ENCODE measurements at regions not wholly inside any gene's neighbourhood (a gene's known extent, or its start where the extent isn't known, plus 50 kb on each side); places are given as distances from the start of the nearest gene placed in this dataset.
"Not testable (repeated sequence)": the region's sequence is repeated elsewhere in the genome, so short reads cannot be mapped to it uniquely, and the experiment has no call there.

DNA sequence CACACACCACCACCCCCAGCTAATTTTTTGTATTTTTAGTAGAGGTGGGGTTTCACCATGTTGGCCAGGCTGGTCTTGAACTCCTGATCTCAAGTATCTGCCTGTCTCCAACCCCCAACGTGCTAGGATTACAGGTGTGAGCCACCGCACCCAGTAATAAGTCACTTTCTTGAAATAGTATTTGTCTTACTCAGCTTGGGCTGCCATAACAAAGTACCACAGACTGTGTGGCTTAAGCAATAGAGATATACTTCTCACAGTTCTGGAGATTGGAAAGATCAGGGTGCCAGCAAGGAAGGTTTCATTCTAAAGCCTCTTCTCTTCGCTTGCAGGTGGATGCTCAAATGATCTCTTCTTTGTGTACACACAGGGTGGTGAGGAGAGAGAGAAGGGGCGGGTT, 99.8 kb downstream of the ARRDC3 start:
- DNase-seq = no peak

DNA sequence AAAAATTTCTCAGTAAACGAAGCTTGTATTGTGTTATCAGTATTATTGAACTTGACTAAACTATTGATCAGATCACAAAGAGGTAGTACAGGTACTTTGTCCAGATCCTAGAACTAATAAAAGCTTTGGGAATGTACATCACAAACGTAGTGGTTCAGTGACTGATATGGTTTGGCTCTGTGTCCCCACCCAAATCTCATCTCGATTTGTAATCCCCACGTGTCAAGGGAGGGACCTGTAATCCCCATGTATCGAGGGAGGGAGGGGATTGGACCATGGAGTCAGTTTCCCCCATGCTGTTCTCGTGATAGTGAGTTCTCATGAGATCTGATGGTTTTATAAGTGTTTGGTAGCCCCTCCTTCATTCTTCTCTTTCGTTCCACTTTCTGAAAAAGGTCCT, 100.9 kb downstream of the ARRDC3 start:
- DNase-seq = no peak

DNA sequence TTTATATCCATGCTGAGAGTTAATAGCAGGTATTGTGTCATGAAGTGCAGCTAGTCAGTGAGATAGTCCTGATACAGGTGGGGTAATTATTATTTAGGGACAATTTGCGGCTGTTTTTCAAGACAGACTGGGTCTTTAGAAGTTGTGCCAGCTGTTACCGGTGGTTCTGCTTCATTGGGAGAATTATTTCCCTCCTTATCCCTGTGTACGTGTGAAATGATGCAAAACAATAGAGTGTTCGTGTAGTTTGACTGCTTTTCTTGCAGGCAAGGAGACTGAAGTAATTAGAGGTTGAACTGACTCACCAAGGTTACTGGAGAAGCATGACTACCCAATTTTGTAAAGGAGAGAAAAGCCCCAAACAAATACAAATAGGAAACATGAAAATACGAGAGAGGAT, 101.7 kb downstream of the ARRDC3 start:
- no peak for DNase-seq

DNA sequence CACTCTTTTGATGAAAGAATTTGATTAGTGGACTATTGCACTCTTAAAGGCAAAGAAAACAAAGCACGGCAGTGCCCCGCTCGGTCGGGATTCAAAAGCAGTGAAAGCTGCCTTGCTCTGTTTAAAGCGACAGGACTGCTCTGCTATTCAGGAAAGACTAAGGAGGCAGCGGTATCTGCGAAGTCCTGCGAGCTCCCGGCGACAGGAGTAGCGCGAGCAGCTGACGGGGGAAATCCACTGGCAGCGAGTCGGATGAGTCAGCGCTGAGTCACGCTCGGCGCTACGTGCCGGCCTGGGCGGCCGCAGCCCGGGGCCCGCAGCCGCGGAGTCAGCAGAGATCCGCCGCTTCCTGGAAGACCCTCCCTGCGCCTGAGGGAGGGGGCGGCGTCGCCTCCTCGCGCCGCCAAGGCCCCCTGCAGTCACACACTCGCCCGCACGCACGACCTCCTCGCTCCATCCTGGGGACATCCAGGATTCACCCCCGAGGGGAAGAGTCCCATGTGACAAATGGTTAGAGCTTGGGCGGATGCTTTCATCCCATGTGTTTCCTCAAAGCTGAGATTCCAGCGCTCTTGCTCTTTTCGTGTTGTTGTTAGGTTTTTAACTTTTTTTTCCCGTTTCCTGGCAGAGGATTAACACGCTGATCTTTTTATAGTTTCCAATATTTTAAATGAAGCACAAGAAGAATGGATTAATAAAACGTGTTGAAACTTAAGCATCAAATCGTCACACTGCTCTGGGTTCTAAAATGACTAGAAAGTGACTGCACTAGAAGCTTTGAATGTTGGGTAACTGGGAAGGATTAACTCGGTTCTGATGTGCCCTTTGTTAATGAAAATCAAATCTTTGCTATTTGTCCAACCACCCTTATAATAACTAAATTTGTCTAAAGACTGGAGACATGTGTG, 102.5 kb downstream of the ARRDC3 start:
- peak; percentile 60 for DNase-seq

DNA sequence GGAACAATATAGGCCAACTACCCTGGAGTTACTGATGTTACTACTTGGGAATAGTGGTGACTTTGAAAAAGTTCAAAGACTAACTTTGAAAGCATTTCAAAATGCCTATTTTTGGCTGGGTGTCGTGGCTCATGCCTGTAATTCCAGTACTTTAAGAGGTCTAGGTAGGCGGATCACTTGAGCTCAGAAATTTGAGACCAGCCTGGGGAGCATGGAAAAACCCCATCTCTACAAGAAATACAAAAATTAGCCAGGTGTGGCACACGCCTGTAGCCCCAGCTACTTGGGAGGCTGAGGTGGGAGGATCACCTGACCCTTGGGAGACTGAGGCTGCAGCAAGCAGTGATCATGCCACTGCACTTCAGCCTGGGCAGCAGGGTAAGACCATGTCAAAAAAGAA, 105.3 kb downstream of the ARRDC3 start:
- no peak for DNase-seq

DNA sequence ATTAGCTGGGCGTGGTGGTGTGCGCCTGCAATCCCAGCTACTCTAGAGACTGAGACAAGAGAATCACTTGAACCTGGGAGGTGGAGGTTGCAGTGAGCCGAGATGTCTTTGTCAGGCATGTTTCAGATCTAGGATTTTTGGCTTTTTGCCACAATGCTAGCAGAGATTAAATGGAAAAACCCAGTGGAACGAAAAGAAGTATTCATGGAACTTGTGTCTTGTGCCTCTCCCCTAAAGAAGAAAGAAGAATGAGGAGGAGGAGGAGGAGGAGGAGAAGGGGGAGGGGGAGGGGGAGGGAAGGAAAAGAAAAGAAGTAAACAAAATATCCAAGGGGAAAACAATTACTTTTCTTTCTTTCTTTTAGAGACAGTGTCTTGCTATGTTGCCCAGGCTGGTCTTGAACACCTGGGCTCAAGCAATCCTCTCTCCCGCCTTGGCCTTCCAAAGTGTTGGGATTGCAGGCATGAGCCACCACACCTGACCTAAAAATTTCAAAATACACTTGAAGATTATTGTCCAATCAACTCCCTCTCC, 106.0 kb downstream of the ARRDC3 start:
- DNase-seq = no peak

DNA sequence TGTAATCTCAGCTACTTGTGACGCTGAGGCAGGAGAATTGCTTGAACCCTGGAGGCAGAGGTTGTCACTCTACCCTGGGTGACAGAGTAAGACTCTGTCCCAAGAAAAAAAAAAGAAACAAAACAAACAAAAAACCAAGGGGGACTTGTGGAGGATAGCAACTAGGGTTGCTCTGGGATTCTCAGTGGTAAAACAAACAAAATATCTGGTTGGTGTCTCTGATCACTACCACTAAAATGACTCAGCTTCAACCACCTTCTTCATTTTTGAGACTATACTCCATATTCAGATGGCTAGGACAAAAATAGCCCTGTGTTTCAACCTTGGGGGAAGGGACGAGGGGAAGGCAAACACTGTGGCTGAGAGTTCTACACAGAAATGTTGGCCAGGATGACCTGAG, 110.3 kb downstream of the ARRDC3 start:
- no peak for DNase-seq

DNA sequence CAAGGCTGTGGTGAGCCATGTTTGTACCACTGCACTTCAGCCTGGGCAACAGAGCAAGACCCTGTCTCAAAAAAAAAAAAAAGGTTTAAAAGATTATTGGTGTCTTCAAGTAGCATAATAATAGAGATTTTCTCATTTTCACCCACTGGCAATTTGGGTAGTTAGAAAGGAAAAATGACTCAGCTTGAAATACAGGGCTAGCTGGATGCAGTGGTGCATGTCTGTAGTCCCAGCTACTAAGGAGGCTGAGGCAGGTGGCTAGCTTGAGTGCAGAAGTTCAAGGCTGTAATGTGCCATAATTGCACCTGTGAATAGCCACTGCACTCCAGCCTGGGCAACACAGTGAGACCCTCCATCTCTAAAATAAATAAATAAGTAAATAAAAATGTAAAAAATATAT, 111.1 kb downstream of the ARRDC3 start:
- DNase-seq = no peak

DNA sequence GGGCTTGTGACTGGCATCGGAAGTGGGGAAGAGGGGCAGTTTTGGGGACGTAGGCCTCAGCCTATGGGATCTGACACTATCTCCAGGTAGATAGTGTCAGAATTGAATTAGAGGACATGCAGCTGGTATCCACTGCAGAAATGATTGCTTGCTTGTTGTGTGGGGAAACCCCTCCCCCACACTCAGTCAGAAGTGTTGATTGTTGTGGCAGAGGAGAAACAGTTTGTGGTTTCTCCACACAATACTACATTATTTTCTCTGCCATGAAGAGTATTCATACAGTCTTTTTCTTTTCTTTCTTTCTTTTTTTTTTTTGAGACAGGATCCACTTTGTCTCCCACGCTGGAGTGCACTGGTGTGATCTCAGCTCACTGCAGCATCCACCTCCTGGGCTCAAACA, 113.9 kb downstream of the ARRDC3 start:
- DNase-seq = no peak

DNA sequence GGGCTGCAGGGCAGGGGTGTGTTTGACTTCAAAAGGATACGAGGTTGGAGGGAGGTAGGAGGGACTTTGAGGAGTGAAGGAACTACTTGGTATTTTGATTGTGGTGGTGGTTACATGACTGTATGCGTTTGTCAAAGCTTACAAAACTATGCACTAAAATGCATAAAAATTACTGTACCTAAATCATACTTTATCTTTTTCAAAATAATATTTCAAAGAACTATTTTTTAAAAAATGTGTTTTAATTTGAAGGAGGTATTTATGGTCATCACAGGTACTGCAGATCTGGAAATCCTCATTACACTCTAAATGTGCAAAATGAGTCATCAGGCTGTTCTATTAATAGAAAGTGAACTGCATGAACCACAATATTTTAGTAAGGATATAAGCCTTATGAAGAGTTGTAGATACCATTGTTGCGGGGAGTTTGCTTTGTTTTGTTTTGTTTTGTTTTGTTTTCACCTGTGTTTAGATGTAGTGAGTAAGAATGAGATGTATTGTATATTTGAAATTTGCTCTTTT, 116.9 kb downstream of the ARRDC3 start:
- no peak for DNase-seq

DNA sequence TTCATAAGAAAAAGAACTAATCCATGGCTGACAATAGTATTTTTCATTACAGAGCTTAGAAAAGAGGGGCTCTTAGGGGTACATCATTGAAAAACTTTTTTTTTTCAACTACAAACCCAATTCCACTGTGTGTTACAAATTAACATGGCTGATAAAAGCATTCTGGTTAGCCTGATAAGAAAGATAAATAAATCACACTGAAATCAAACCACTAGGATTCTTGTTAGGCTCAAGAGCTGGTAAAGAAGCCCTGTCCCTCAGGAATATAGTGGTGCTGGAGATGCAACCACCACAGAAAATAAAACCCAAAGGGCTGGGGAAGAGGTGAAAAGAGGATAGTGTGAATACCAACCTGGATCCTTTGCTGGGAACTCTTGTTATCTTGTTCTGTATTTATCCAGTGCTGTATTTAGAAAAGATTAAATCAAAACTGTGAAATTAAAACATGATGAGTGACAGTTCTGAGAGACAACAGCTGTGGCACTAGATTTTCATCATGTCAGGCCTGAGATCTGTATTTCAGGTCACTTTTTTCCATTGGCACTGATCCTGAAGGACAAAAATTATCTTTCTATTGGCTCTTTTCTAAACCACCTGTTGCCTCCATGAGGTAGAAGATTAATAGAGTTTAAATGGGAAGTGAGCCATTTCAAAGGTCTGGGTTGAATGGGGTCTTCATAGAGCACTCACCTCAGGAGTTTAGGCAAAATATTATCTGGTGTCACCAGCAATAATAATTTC, 118.6 kb downstream of the ARRDC3 start:
- no peak for DNase-seq

DNA sequence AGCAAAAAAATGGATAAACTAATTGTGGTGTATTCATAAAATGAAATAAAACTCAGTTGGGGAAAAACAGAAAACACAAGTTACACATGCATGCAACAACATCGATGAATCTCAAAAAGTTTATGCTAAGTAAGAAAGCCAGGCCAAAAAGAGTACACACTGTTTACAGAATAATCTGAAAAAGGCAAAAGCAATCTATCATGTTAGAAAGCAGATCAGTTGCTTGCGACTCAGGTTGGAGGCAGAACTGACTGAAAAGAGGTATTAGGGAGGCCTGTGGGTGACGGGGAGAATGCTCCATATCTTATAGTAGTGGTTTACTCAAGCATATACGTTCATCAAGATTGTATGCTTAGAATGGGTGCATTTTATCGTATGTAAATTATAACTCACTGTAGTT, 119.2 kb downstream of the ARRDC3 start:
- DNase-seq = no peak

DNA sequence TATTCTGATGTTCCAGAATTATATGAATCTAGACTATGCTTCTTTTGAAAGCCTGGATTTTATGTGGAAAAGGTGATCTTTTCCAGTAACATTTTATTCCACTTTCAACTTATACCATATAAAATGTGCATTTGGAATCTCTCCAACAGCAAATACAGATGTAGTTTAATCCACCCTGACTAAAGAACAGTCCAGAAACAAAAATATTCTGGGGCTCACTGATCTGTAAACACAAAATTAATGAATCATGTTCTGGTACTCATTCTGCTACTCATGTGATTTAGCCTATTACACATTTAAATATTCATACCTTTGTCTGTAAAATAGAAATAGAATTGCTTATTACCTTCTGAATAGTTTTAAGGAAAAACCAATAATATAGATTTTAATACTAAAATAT, 125.8 kb downstream of the ARRDC3 start:
- no peak for DNase-seq

DNA sequence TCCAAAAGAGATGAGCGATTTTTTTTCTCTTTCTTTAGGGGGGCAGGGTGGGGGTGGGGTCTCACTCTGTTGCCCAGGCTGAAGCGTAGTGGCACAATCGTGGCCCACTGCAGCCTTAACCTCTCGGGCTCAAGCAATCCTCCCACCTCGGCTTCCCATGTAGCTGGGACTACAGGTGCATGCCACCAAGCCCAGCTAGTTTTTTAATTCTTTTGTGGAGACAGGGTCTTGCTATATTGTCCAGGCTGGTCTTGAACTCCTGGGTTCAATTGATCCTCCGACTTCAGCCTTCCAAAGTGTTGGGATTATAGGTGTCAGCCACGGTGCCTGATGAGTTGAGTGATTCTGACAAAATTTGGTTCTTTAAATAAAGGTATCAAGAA, 127.0 kb downstream of the ARRDC3 start:
- DNase-seq = no peak

DNA sequence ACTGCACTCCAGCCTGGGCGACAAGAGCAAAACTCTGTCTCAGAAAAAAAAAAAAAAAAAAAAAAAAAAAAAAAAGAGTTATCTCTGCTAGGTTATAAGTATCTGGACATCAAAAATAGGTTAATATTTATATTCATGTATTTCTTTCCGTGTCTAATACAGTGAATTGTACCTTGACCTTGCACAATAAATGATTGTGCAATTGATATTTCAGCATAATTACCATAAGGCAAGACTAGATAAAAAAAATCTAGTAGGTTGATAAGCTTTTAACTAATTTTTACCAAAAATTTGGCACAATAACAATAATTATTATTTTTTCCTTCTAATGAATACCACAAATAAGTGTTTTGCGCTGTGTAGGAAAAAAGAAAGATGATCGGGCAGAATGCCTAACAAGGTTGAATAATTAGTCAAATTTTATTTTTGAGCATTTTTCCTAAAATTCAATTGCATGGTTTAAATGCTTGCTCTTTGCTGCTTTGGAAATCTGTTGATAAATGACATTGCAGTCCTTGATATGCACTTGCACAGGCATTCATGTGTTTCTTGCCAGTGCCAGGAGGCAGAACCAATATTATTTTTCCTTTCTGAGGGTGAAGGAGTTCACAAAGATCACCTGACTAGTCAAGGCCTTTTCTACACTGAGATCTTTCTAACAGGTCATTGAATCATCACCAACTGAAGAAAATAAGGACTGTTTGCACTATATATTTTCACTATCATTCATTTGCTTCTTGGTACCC, 127.5 kb downstream of the ARRDC3 start:
- DNase-seq = no peak

DNA sequence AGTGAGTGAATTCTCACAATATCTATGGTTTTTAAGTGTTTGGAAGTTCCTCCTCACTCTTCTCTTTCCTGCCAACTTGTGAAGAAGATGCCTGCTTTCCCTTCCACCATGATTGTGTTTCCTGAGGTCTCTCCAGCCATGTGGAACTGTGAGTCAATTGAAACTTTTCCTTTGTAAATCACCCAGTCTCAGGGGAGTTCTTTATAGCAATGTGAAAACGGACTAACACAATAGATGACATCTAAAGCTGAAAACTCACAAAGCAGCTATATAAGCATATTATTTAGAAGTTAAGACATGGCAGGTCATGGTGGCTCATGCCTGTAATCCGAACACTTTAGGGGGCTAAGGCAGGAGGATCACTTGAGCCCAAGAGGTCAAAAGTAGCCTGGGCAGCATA, 130.2 kb downstream of the ARRDC3 start:
- DNase-seq = no peak

DNA sequence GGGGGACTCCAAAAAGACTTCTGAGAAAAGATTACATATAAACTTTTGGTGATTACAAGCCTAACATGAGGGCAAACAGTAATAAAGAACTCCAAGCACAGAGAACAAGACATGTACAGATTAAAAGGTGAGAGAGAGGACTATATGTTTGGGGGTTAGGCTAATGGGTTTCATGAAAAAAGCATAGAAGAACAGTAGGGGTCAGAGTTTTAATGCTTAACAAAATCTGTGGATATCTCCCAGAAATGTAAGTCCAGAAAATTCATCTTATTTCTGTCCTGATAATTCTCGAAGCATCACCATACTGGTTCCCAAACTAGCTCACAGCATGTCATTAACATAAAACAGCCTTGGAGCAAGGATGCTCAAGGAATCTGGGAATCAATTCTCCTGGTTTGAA, 137.2 kb downstream of the ARRDC3 start:
- no peak for DNase-seq

DNA sequence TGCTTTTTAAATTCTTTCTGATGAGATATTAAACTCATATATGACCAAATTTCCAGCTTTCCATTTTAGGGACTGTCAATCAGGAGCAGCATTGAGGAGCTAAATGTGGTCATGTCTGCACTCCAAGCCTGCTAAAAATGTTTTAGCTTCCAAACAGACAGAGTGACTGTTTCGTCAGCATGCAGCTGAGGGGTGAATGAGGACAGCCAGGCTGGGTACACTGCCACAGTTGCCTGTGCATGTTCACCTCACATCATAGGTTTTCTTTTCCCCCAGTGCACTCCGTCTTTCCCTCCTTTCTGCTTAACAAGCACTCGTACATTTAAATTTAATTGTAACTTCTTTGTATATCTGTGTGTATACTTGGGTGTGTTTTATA, 138.1 kb downstream of the ARRDC3 start:
- DNase-seq = no peak

DNA sequence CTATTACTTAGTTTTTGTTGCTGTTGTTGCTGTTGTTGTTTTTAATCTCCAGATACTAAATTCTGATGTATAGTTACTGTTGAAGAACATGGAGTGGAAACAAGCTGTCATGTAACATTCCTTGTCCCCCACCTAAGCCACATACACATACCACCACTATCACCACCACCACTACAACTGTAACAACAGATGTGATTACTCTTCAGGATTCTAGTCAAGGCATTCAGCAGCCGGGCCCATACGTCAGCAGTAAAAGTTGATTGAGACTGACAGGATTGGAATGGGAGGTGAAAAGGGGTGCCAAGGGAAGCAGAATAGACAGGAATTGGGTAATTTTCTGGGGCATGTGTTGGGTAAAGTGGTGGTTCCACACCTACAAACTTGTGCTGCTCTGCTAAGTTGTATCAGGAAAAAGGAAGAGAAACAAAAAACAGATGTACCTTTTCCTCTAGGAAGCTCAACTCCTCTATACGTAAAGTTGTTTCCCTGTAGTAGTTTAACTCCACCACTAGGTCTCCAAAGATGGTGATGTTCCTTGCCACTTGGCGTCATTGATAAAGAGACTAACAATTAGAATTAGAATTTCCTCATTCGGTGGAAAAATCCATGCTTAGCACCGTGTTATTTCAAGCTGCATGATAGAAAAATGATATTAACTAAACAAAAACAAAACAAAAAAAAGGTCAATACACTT, 138.6 kb downstream of the ARRDC3 start:
- no peak for DNase-seq

DNA sequence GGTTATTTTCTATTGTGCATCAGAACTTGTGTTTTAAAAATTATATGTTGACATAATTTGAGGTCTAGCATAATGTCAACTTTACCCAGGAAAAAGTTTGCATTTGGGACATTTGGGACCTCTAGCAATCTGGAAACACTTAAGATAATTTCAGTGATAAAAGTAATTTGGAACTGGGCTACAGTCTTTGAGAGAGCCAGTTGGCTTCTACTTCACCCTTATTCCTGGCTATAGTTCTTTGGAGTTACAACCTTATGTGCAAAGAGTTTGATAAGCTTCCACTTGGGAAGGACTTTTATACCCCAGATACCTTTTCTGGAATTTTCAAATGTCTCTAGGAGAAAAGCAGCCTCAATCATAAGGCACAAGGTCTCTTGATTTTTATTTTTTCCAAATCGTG, 139.3 kb downstream of the ARRDC3 start:
- no peak for DNase-seq

DNA sequence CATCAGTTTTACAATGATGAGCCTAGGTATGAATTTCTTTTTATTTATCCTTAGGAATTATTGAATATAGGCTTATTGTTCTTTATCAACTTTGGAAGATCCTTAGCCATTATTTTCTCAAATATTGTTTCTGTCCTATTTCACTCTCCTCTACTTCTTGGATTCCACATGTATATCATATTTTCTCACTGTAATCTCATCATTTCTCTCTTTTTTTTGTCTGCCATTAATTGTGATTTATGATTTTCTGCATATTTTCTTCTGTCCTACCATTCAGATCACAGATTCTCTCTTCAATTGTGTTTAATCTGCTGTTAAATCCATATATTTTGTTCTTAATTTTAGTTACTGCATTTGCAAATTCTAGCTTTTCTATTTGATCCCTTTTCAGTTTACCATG, 139.8 kb downstream of the ARRDC3 start:
- DNase-seq = no peak

DNA sequence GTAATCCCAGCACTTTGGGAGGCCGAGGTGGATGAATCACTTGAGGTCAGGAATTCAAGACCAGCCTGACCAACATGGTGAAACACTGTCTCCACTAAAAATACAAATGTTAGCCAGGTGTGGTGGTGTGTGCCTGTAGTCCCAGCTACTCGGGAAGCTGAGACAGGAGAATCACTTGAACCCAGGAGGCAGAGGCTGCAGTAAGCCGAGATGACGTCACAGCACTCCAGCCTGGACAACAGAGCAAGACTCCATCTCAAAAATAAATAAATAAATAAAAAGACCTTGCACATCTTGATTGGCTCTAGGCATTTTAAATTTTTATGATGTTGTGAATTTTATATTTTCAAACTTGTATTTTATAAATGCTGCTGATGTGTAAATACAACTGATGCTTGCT, 141.7 kb downstream of the ARRDC3 start:
- not testable (repeated sequence) for DNase-seq

DNA sequence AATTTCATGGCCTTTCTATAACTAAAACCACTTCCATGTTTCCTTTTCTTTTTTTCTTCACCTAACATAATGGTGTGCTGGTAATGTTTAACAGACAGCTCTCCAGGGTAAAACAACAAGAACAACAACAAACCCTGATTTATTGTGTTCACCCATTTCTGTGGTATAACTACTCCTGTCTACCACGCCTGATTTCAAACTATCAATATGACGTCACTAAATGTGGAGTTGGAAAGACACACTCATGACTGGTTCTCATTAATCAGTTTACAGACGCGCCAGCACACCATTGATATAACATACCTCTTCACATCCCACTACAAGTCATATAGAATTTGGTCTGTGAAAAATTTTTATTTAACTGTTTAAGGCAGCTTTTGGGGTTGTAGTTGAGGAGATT, 142.9 kb downstream of the ARRDC3 start:
- DNase-seq = no peak

Data from DMS153 (cell line).